CD4-positive, CD25-positive, alpha-beta regulatory T cell (primary cell): ENCODE measurements at regions not wholly inside any gene's neighbourhood (a gene's known extent, or its start where the extent isn't known, plus 50 kb on each side); places are given as distances from the start of the nearest gene placed in this dataset.
"Not testable (repeated sequence)": the region's sequence is repeated elsewhere in the genome, so short reads cannot be mapped to it uniquely, and the experiment has no call there.

Experiments
- ATAC-seq, 2 donors: fragments of 150-1000 bp; cut with Tn5 transposase; one replicate each; pipeline ENCODE4 v1.10.0; 2021; ENCODE audit warnings: low read depth in 2 of 2, moderate number of reproducible peaks in 2 of 2, moderate library complexity in 1 of 2
- DNase-seq, 3 donors: peaks; one replicate each; pipeline versions ENCODE4 v3.0.0 to v3.0.0-alpha.2; 2012 to 2022; ENCODE audit warnings: mixed read lengths in 1 of 3
- H3K27ac ChIP-seq: one replicate; pipeline ENCODE4 v1.7.0; 2013; ENCODE audit warnings: mild to moderate bottlenecking, low read length; ENCODE audit not compliant: insufficient read depth, poor library complexity, severe bottlenecking
- H3K27me3 ChIP-seq: one replicate; pipeline ENCODE4 v1.7.0; 2013; ENCODE audit warnings: low read length; ENCODE audit not compliant: control insufficient read depth, insufficient read depth
- H3K36me3 ChIP-seq: one replicate; pipeline ENCODE4 v1.7.0; 2013; ENCODE audit warnings: mild to moderate bottlenecking, low read length, moderate library complexity; ENCODE audit not compliant: control insufficient read depth, insufficient read depth
- H3K4me1 ChIP-seq: 2 replicates; pipeline ENCODE4 v1.7.0; 2013; ENCODE audit warnings: mild to moderate bottlenecking, low read length; ENCODE audit not compliant: insufficient read depth, control insufficient read depth, poor library complexity, severe bottlenecking
- H3K4me3 ChIP-seq: one replicate; pipeline ENCODE4 v1.7.0; 2013; ENCODE audit warnings: low read depth, mild to moderate bottlenecking, low read length, moderate library complexity
- H3K9me3 ChIP-seq, 2 experiments: 1 replicate in 1 of 2; 2 replicates in 1 of 2; pipeline ENCODE4 v1.7.0; 2013; ENCODE audit warnings: low read length in 2 of 2, mild to moderate bottlenecking in 1 of 2, moderate library complexity in 1 of 2; ENCODE audit not compliant: control insufficient read depth in 2 of 2
- H3K27ac Mint-ChIP-seq, 3 donors: one replicate each; pipeline ENCODE4 v1.8.0; 2020 to 2022; ENCODE audit warnings: mild to moderate bottlenecking in 3 of 3, mixed read lengths in 3 of 3, moderate library complexity in 2 of 3
- H3K27me3 Mint-ChIP-seq: one replicate; pipeline ENCODE4 v1.8.0; 2022; ENCODE audit warnings: mild to moderate bottlenecking, mixed read lengths
- H3K36me3 Mint-ChIP-seq: one replicate; pipeline ENCODE4 v1.8.0; 2020; ENCODE audit warnings: mixed read lengths
- H3K4me1 Mint-ChIP-seq, 4 donors: one replicate each; pipeline ENCODE4 v1.8.0; 2020 to 2022; ENCODE audit warnings: mixed read lengths in 4 of 4, mild to moderate bottlenecking in 1 of 4
- H3K4me3 Mint-ChIP-seq, 4 donors: one replicate each; pipeline ENCODE4 v1.8.0; 2020 to 2022; ENCODE audit warnings: mild to moderate bottlenecking in 4 of 4, mixed read lengths in 4 of 4, moderate library complexity in 3 of 4
- H3K9me3 Mint-ChIP-seq, 7 donors: one replicate each; pipeline ENCODE4 v1.8.0; 2020 to 2022; ENCODE audit warnings: mixed read lengths in 7 of 7, mild to moderate bottlenecking in 3 of 7, moderate library complexity in 2 of 7

GRCh38 chr17:13415871-13416416 is 185.8 kb downstream of the HS3ST3A1 start:
- Mint-ChIP-seq H3K27me3 (peaks cover 9% of the 10 kb centered on the region), H3K9me3 (peaks cover 0 to 4% (median 0%) of the 10 kb centered on the region in 7 donors), H3K36me3 (no peaks in the 10 kb centered on the region), H3K4me3 (no peak overlapping the region), H3K4me1 (no peaks in the 10 kb centered on the region), H3K27ac (no peak overlapping the region)
- H3K9me3 ChIP-seq = no peaks in the 10 kb centered on the region
- no peak overlapping the region for H3K27ac ChIP-seq
- H3K4me1 ChIP-seq = no peaks in the 10 kb centered on the region
- no peaks in the 10 kb centered on the region for H3K27me3 ChIP-seq
- DNase-seq = no peak
- no peak for ATAC-seq
- H3K36me3 ChIP-seq = no peaks in the 10 kb centered on the region
- no peak overlapping the region for H3K4me3 ChIP-seq

- H3K36me3 ChIP-seq, H3K4me3 ChIP-seq, H3K27ac Mint-ChIP-seq, H3K9me3 Mint-ChIP-seq, H3K27ac ChIP-seq, H3K9me3 ChIP-seq, H3K4me3 Mint-ChIP-seq, ATAC-seq, H3K36me3 Mint-ChIP-seq, H3K27me3 ChIP-seq, H3K27me3 Mint-ChIP-seq, DNase-seq, H3K4me1 ChIP-seq, H3K4me1 Mint-ChIP-seq: not testable (repeated sequence)
Observed at GRCh38 chr17:13415200-13415599, 186.5 kb downstream of the HS3ST3A1 start.

- Histone ChIP-seq H3K27ac (no peak overlapping the region), H3K36me3 (no peaks in the 10 kb centered on the region), H3K4me3 (no peak overlapping the region), H3K9me3 (no peaks in the 10 kb centered on the region), H3K27me3 (no peaks in the 10 kb centered on the region), H3K4me1 (no peaks in the 10 kb centered on the region)
- Mint-ChIP-seq H3K4me3 (no peak overlapping the region), H3K36me3 (no peaks in the 10 kb centered on the region), H3K27ac (no peak overlapping the region), H3K27me3 (no peaks in the 10 kb centered on the region), H3K9me3 (peaks cover 0 to 4% (median 0%) of the 10 kb centered on the region in 7 donors), H3K4me1 (no peaks in the 10 kb centered on the region)
- no peak for ATAC-seq
- no peak for DNase-seq
Observed at GRCh38 chr17:13413001-13413400, 188.7 kb downstream of the HS3ST3A1 start.

GRCh38 chr17:13410874-13411273 is 190.9 kb downstream of the HS3ST3A1 start:
- H3K27me3 ChIP-seq = no peaks in the 10 kb centered on the region
- Mint-ChIP-seq H3K36me3 (no peaks in the 10 kb centered on the region), H3K4me1 (no peaks in the 10 kb centered on the region), H3K27me3 (no peaks in the 10 kb centered on the region), H3K9me3 (peaks cover 0 to 4% (median 0%) of the 10 kb centered on the region in 7 donors), H3K4me3 (no peak overlapping the region), H3K27ac (no peak overlapping the region)
- H3K4me3 ChIP-seq = no peak overlapping the region
- no peaks in the 10 kb centered on the region for H3K4me1 ChIP-seq
- no peaks in the 10 kb centered on the region for H3K9me3 ChIP-seq
- ATAC-seq (no peak), DNase-seq (no peak)
- no peaks in the 10 kb centered on the region for H3K36me3 ChIP-seq
- H3K27ac ChIP-seq = no peak overlapping the region

GRCh38 chr17:13410214-13410613 is 191.5 kb downstream of the HS3ST3A1 start:
- DNase-seq (no peak), ATAC-seq (no peak)
- Mint-ChIP-seq H3K27ac (no peak overlapping the region), H3K4me1 (no peaks in the 10 kb centered on the region), H3K36me3 (no peaks in the 10 kb centered on the region), H3K27me3 (no peaks in the 10 kb centered on the region), H3K4me3 (no peak overlapping the region), H3K9me3 (peaks cover 0 to 3% (median 0%) of the 10 kb centered on the region in 7 donors)
- H3K9me3 ChIP-seq = no peaks in the 10 kb centered on the region
- H3K36me3 ChIP-seq = no peaks in the 10 kb centered on the region
- H3K4me3 ChIP-seq = no peak overlapping the region
- H3K27ac ChIP-seq = no peak overlapping the region
- H3K27me3 ChIP-seq = no peaks in the 10 kb centered on the region
- H3K4me1 ChIP-seq = no peaks in the 10 kb centered on the region

- Histone ChIP-seq H3K27me3 (no peaks in the 10 kb centered on the region), H3K4me1 (no peaks in the 10 kb centered on the region), H3K4me3 (no peak overlapping the region), H3K9me3 (no peaks in the 10 kb centered on the region), H3K36me3 (no peaks in the 10 kb centered on the region), H3K27ac (no peak overlapping the region)
- H3K27me3 Mint-ChIP-seq = no peaks in the 10 kb centered on the region
- no peaks in the 10 kb centered on the region for H3K36me3 Mint-ChIP-seq
- H3K9me3 Mint-ChIP-seq = peaks cover 0 to 3% (median 0%) of the 10 kb centered on the region in 7 donors
- H3K4me3 Mint-ChIP-seq = no peak overlapping the region
- H3K4me1 Mint-ChIP-seq = no peaks in the 10 kb centered on the region
- H3K27ac Mint-ChIP-seq = no peak overlapping the region
- DNase-seq (no peak), ATAC-seq (no peak)
Observed at GRCh38 chr17:13409455-13409854, 192.3 kb downstream of the HS3ST3A1 start.

- Histone ChIP-seq H3K9me3 (no peaks in the 10 kb centered on the region), H3K27ac (no peak overlapping the region), H3K4me1 (no peaks in the 10 kb centered on the region), H3K27me3 (no peaks in the 10 kb centered on the region), H3K4me3 (no peak overlapping the region), H3K36me3 (no peaks in the 10 kb centered on the region)
- Mint-ChIP-seq H3K27ac (no peak overlapping the region), H3K27me3 (no peaks in the 10 kb centered on the region), H3K4me3 (no peak overlapping the region), H3K36me3 (no peaks in the 10 kb centered on the region), H3K4me1 (no peaks in the 10 kb centered on the region), H3K9me3 (peaks cover 0 to 3% (median 0%) of the 10 kb centered on the region in 7 donors)
- ATAC-seq (no peak), DNase-seq (no peak)
Observed at GRCh38 chr17:13407381-13407780, 194.3 kb downstream of the HS3ST3A1 start.

GRCh38 chr17:13405807-13406206 is 195.9 kb downstream of the HS3ST3A1 start:
- H3K4me3 Mint-ChIP-seq = no peak overlapping the region
- H3K36me3 Mint-ChIP-seq = no peaks in the 10 kb centered on the region
- Histone ChIP-seq H3K36me3 (no peaks in the 10 kb centered on the region), H3K27me3 (no peaks in the 10 kb centered on the region), H3K4me3 (no peak overlapping the region), H3K9me3 (no peaks in the 10 kb centered on the region), H3K4me1 (no peaks in the 10 kb centered on the region), H3K27ac (no peak overlapping the region)
- no peaks in the 10 kb centered on the region for H3K4me1 Mint-ChIP-seq
- no peak overlapping the region for H3K27ac Mint-ChIP-seq
- DNase-seq (no peak), ATAC-seq (no peak)
- H3K9me3 Mint-ChIP-seq = peaks cover 0 to 3% (median 0%) of the 10 kb centered on the region in 7 donors
- H3K27me3 Mint-ChIP-seq = no peaks in the 10 kb centered on the region
